ENCODE measurements at regions not wholly inside any gene's neighbourhood (a gene's known extent, or its start where the extent isn't known, plus 50 kb on each side); places are given as distances from the start of the nearest gene placed in this dataset.

- H3K4me3 ChIP-seq, result peak overlapping the region; percentile 27 to 50 (median 36)
- peaks cover 0 to 10% (median 0%) of the 10 kb centered on the region in 4 donors for H3K4me1 ChIP-seq
- 6% methylated on average over 33 of the region's 35 CpGs for WGBS (ENCODE audit: insufficient coverage, low coverage, low lambda C conversion rate, missing lambda C conversion rate)
- H3K27ac ChIP-seq, result no peak overlapping the region
- no peaks in the 10 kb centered on the region for H3K9me3 ChIP-seq
- no peaks in the 10 kb centered on the region for H3K36me3 ChIP-seq
- peak in 2 of 3 donors; percentile 35 to 55 for DNase-seq
- peak in 3 of 4 donors; percentile 16 to 46 (median 42) for ATAC-seq
- H3K27me3 ChIP-seq, result no peaks in the 10 kb centered on the region
- intact Hi-C loops (cut with DNase I), result no loop called here
- TF ChIP-seq CTCF (IDR thresholded peaks at IDR 0.05) (no peak), POLR2A (IDR thresholded peaks at IDR 0.05) (no peak)
Measured at GRCh38 chr3:24830230-24831152, 335.8 kb upstream of the THRB start.

GRCh38 chr3:24831221-24831620 is 336.6 kb upstream of the THRB start:
- no peak for TF ChIP-seq POLR2A (IDR thresholded peaks at IDR 0.05)
- intact Hi-C loops (cut with DNase I), result no loop called here
- Histone ChIP-seq H3K27ac (no peak overlapping the region), H3K36me3 (no peaks in the 10 kb centered on the region), H3K4me3 (no peak overlapping the region), H3K27me3 (no peaks in the 10 kb centered on the region), H3K4me1 (peaks cover 0 to 10% (median 0%) of the 10 kb centered on the region in 4 donors), H3K9me3 (no peaks in the 10 kb centered on the region)
- DNase-seq, result no peak
- no peak for ATAC-seq
- WGBS (ENCODE audit: insufficient coverage, low coverage, low lambda C conversion rate, missing lambda C conversion rate), result 72% methylated on average over 6 of the region's 6 CpGs

GRCh38 chr3:24832891-24833290 is 338.2 kb upstream of the THRB start:
- 59% methylated on average over 5 of the region's 5 CpGs for WGBS (ENCODE audit: insufficient coverage, low coverage, low lambda C conversion rate, missing lambda C conversion rate)
- Histone ChIP-seq H3K4me1 (peaks cover 0 to 10% (median 0%) of the 10 kb centered on the region in 4 donors), H3K9me3 (no peaks in the 10 kb centered on the region), H3K27ac (no peak overlapping the region), H3K27me3 (no peaks in the 10 kb centered on the region), H3K36me3 (no peaks in the 10 kb centered on the region), H3K4me3 (no peak overlapping the region)
- intact Hi-C loops (cut with DNase I), result no loop called here
- ATAC-seq, result no peak
- no peak for DNase-seq
- TF ChIP-seq POLR2A (IDR thresholded peaks at IDR 0.05), result no peak
- no peak for TF ChIP-seq CTCF (IDR thresholded peaks at IDR 0.05)

- Histone ChIP-seq H3K4me1 (peaks cover 0 to 4% (median 0%) of the 10 kb centered on the region in 4 donors), H3K27ac (no peak overlapping the region), H3K36me3 (no peaks in the 10 kb centered on the region), H3K4me3 (no peak overlapping the region), H3K27me3 (no peaks in the 10 kb centered on the region), H3K9me3 (no peaks in the 10 kb centered on the region)
- ATAC-seq, result no peak
- intact Hi-C loops (cut with DNase I), result no loop called here
- no peak for DNase-seq
- TF ChIP-seq POLR2A (IDR thresholded peaks at IDR 0.05) (no peak), CTCF (IDR thresholded peaks at IDR 0.05) (no peak)
- WGBS (ENCODE audit: insufficient coverage, low coverage, low lambda C conversion rate, missing lambda C conversion rate), result 45% methylated on average over 3 of the region's 4 CpGs
Measured at GRCh38 chr3:24834442-24834841, 339.8 kb upstream of the THRB start.

GRCh38 chr3:24835510-24835909 is 340.9 kb upstream of the THRB start:
- ATAC-seq (no peak), DNase-seq (no peak)
- no peaks in the 10 kb centered on the region for H3K27me3 ChIP-seq
- H3K4me1 ChIP-seq, result no peaks in the 10 kb centered on the region
- WGBS (ENCODE audit: insufficient coverage, low coverage, low lambda C conversion rate, missing lambda C conversion rate), result 46% methylated on average over 2 of the region's 4 CpGs
- intact Hi-C loops (cut with DNase I), result no loop called here
- no peaks in the 10 kb centered on the region for H3K9me3 ChIP-seq
- no peak overlapping the region for H3K4me3 ChIP-seq
- no peak for TF ChIP-seq CTCF (IDR thresholded peaks at IDR 0.05)
- TF ChIP-seq POLR2A (IDR thresholded peaks at IDR 0.05), result no peak
- H3K36me3 ChIP-seq, result no peaks in the 10 kb centered on the region
- H3K27ac ChIP-seq, result no peak overlapping the region

Measured in right lobe of liver (tissue), 6 donors.